ENCODE measurements at regions not wholly inside any gene's neighbourhood (a gene's known extent, or its start where the extent isn't known, plus 50 kb on each side); places are given as distances from the start of the nearest gene placed in this dataset.
"Not testable (repeated sequence)": the region's sequence is repeated elsewhere in the genome, so short reads cannot be mapped to it uniquely, and the experiment has no call there.

- DNase-seq (ENCODE audit: low read depth): peak; percentile 93
These were observed 502.2 kb downstream of the PYDC2 start for GRCh38 chr3:191963182-191963581.

GRCh38 chr3:191966556-191966955 lies 505.6 kb downstream of the PYDC2 start:
- DNase-seq (ENCODE audit: low read depth): no peak

DNA sequence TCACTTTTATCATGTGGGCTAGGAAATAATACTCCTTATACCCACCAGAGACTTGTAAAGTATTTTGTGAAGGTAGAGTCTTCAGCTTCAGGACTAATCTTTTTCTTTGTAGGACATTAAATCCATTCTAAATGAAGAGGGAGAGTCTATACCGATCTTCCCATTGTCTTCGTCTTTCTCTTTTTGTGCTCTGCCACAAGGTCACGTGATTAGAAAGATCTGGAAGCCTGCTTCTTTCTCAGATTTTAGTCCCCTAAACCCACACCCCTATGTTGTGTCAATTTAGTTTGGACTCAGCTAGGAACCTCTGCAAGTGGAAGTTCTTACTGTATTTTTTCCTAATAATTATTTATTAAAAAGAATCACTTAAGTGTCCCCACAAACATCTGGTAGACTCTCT lies 507.3 kb downstream of the PYDC2 start:
- no peak for DNase-seq (ENCODE audit: low read depth)

GRCh38 chr3:191972714-191973398 lies 511.9 kb downstream of the PYDC2 start:
- no peak for DNase-seq (ENCODE audit: low read depth)

GRCh38 chr3:191973820-191974219 lies 512.9 kb downstream of the PYDC2 start:
- DNase-seq (ENCODE audit: low read depth): no peak

- no peak for DNase-seq (ENCODE audit: low read depth)
These were observed 515.0 kb downstream of the PYDC2 start for GRCh38 chr3:191975936-191976335.

DNA sequence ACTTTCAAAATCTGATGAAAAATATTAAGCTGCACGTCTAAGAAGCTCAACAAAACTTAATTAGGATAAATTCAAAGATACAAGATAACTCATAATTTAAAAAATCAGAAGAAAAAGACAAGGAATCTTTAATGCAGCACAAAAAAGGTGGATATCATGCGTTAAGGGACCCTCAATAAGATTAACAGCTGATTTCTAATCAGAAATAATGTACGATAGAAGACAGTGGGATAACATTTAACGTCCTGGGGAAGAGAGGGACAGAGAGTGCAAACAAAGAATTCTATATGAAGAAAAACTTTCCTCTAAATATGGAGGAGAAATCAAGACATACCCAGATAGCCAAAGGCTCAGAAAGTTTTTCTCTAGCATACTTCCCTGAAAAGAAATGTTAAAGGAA lies 519.5 kb downstream of the PYDC2 start:
- no peak for DNase-seq (ENCODE audit: low read depth)

GRCh38 chr3:191982481-191982880 lies 521.5 kb downstream of the PYDC2 start:
- DNase-seq (ENCODE audit: low read depth): peak; percentile 62

GRCh38 chr3:191985691-191986090 lies 524.7 kb downstream of the PYDC2 start:
- DNase-seq (ENCODE audit: low read depth): peak; percentile 62

- DNase-seq (ENCODE audit: low read depth): peak; percentile 10
These were observed 526.9 kb downstream of the PYDC2 start for GRCh38 chr3:191987831-191988350.

DNA sequence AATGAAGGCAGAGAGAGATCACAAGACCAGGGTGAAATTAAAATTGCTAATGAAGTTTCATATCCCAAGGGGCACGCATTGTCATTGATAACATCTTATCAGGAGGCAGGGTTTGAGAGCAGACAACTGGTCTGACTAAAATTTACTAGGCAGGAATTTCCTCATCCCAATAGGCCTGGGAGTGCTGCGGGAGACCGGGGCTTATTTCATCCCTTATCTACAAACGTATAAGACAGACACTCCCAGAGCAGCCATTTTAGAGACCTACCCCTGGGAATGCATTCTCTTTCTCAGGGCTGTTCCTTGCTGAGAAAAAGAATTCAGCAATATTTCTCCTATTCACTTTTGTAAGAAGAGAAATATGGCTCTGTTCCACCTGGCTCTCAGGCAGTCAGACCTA lies 533.0 kb downstream of the PYDC2 start:
- not testable (repeated sequence) for DNase-seq (ENCODE audit: low read depth)

DNA sequence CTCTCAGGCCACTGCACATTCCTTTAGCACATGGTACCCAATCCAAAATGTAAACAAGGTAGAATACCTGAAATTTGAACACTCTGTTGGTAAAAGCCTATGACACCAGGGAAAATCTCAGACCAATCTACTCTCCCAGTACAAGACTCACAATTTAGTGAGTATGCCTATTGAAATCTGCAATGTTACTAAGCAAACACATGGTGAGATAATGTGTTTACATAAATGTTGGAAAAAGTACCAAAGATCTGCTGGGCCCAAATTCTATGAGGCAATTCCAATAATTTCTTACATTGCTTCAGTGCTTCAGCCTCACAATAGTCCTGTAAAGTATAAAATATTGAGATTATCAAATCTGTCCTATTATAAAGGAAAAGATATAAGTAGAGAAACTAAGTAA lies 536.1 kb downstream of the PYDC2 start:
- DNase-seq (ENCODE audit: low read depth): no peak

DNA sequence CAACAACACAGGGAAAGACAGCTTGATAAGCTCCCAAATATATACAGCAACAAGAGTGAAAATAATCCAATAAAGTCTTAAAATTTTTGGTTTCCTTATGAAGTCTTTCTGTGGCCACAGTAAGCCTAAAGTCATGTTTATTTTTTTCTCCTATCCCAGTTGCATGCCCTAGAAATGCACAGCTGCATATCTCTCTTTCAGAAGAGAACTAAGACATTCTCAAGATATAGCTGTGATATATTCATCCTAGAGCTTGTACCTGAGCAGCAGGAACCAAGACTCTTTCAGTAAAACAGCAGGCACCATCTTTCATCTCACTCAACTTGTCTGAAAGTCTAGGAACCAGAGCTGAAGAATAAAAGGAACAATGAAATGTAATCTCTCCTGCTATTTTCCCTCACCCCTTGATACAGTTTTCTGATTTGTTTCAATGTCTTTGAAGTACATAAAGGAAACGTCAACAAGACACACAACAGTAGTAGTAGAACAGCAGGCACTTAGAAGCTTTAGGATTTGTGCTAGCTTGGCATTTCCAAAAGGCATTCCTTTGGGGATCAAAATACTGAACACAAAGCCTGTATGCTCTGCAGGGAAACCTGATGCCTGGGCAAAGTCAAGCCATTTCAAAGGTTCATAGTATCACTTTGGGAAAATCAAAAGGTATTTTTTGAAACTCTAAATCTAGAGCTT lies 536.8 kb downstream of the PYDC2 start:
- no peak for DNase-seq (ENCODE audit: low read depth)

GRCh38 chr3:192001218-192001617 lies 540.3 kb downstream of the PYDC2 start:
- DNase-seq (ENCODE audit: low read depth): no peak

DNA sequence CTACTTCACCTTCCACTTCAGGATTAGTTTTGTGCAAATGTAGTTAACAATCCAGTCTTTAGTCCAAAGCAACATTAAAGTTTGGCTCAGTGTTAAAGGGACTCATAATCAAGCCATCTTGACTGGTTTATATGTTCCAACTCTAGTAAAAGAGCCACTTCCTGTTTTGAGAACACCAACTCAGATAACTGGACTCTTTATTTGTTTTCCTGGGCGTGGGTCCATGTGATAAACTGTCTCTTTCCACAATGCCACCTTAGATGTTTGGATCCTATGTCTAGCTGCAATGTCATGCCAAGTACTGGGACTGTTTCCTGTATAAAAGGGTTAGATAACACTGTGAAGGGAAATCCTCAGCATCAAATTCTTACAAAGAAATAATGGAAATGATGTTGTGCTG lies 545.0 kb downstream of the PYDC2 start:
- DNase-seq (ENCODE audit: low read depth): no peak

DNA sequence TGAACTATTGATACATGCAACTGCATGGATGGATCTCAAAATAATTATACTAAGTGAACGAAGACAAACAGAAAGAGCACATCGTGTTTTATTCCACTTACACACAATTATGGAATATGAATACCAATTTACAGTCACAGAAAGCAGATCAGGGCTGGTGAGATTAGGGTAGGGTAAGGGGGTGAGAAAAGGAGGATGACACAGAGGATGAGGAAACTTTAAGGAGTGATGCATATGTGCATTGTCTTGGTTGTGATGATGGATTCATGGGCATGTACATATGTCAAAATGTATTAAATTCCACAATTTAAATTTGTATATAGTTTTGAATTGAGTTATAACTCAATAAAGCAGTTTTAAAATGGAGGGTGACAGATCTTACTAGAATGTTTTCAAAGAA lies 548.9 kb downstream of the PYDC2 start:
- DNase-seq (ENCODE audit: low read depth): no peak

DNA sequence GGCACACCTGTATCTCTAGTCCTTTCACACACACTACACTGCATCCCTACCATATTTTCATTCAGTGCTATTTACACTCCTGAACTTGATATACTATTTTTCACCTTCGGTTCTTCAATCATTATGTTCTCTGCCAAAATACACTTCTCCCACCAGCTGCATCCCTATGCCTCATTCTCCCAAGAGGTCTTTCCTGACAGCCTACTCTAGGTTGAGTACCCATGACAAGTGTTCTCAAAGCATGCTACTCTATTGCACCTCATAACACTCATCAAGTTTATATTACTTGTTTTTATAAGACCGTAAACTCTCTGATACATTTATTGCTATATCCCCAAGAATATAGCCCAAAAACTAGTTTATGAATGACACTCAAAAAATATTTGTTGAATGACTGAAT lies 549.5 kb downstream of the PYDC2 start:
- DNase-seq (ENCODE audit: low read depth): no peak

DNA sequence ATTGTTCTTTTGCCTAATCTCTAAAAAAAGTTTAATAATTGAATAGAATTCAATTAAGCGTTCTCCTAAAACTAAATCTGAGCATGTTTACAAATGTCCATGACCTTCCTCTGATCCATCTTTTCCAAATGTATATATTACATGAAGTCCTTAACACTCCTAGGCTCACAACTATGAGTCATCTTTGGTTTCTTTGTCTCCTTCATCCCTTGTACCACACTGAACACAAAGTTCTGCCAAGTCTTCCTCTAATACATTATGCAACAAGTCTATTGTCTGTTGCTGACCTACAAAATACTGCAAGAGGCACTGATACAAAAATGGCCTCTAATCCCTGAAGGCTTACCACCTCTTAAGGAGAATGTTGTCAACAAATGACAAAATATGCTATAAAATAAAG lies 550.2 kb downstream of the PYDC2 start:
- no peak for DNase-seq (ENCODE audit: low read depth)

GRCh38 chr3:192013110-192013509 lies 552.1 kb downstream of the PYDC2 start:
- DNase-seq (ENCODE audit: low read depth): no peak

- DNase-seq (ENCODE audit: low read depth): peak; percentile 70
These were observed 561.4 kb downstream of the PYDC2 start for GRCh38 chr3:192022412-192022811.

GRCh38 chr3:192024751-192025150 lies 563.8 kb downstream of the PYDC2 start:
- DNase-seq (ENCODE audit: low read depth): no peak

GRCh38 chr3:192026661-192027060 lies 565.7 kb downstream of the PYDC2 start:
- peak; percentile 13 for DNase-seq (ENCODE audit: low read depth)

GRCh38 chr3:192031941-192032340 lies 571.0 kb downstream of the PYDC2 start:
- no peak for DNase-seq (ENCODE audit: low read depth)

- DNase-seq (ENCODE audit: low read depth): no peak
These were observed 572.3 kb downstream of the PYDC2 start for GRCh38 chr3:192033246-192033645.

Data from ELR (cell line).